ENCODE measurements at regions not wholly inside any gene's neighbourhood (a gene's known extent, or its start where the extent isn't known, plus 50 kb on each side); places are given as distances from the start of the nearest gene placed in this dataset.

GRCh38 chr2:234334756-234335155 lies 162.1 kb downstream of the ARL4C start:
- no peak for DNase-seq

DNA sequence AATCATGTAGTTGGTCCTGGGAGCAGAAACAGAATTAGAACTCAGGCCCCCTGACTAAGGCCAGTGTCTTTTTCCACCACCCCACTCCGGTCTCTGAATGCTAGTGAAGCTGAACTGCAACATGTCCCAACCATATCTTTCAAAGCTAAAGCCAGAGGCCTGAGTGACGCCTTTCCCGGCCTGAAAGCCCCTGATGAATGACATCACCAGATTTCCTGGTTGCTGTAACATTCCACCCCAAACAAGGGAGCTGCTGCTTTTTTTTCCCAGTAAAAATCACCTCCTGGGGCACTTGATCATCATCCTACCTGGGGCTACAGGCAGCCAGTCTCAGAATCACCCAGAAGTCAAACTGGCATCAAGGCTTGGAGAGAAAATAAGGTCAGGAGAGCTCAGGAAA lies 162.7 kb downstream of the ARL4C start:
- no peak for DNase-seq

GRCh38 chr2:234333168-234334130 lies 163.4 kb downstream of the ARL4C start:
- DNase-seq, result no peak

DNA sequence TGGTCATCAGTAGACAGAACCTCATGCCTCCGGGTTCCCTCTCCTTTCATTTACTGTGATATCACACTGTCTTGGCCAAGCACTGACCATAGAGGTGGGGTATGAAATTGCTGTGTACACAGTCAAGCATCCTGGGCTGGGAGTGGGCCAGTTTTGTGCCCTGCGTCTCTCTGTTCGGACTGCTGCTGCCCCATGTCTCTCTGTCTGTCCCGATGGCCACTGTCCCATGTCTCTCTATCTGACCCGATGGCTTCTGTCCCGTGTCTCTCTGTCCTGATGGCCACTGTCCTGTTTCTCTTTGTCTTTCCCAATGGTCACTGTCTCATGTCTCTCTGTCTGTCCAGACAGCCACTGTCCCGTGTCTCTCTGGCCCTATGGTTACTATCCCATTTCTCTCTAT lies 164.9 kb downstream of the ARL4C start:
- no peak for DNase-seq

GRCh38 chr2:234331566-234331965 lies 165.3 kb downstream of the ARL4C start:
- DNase-seq, result no peak

DNA sequence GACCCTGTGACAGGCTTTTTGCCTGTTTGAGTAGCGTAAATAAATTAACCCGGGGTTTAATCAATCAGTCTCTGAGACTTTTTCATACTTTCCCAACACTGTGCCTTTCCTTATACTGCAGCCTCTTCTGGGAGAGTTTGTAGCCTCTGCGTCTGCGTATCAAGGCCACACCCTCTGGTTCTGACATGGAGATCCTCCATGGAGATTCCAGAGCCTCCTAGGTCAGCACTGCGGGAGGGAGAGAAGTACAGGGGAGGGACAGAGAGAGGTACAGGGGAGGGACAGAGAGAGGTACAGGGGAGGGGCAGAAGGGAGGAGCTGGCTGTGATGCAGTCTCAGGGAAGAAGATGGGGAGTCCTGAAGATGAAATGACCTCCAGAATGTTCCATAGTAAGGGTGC lies 166.0 kb downstream of the ARL4C start:
- no peak for DNase-seq

DNA sequence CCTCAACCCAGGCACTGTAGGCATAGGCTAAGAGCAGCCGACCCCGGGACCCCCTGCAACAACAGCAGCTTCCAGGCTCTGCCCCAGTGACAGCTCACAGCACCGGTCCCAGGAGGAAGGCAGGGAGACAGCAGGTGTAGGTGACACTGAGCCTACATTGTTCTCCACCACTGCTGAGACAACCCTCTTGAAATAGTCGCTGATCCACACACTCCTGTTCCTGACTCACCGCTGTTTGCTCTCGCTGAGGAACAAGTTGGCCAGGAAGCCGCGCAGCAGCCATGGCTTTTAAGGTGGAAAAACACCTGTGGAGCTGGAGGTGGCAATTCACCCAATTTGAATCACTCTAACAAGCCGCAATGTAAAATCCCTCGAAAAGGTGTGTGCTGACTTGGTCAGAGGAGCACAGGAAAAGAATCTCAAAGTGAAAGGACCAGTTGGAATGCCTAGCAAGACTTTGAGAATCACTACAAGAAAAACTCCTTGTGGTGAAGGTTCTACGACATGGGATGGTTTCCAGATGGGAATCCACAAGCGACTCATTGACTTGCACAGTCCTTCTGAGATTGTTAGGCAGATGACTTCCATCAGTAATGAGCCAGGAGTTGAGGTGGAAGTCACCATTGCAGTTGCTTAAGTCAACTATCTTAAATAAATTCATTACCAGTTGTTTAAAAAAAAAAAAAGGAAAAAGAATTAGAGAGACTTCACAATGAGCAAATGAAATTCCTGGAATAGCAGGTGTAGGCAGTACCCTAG lies 167.5 kb downstream of the ARL4C start:
- DNase-seq, result no peak

DNA sequence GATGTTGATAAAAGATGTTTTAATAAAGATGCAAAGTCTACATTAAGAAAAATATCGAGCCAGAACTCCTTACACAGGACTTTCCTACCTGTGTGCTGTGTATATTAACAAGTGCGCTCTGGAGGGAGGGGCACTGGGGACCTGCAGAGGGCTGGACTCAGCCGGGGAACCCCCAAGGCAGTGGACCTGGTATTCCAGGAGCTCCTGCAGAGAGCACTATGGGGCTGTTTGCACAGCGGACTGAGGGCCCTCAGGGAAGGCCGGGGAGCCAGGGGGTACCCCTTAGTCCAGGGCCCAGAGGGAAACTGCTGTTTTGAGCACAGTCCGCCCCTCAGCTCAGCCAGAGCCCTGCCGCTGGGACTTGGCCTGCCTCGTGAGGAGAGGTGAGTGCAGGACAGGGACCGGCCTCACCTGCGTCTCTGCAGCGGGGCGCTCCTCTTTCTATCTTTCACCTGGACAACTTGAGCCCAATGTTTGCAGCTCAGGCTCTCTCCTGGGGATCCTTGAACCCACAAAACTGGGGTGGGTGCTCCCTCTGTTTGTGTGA lies 168.4 kb downstream of the ARL4C start:
- no peak for DNase-seq

DNA sequence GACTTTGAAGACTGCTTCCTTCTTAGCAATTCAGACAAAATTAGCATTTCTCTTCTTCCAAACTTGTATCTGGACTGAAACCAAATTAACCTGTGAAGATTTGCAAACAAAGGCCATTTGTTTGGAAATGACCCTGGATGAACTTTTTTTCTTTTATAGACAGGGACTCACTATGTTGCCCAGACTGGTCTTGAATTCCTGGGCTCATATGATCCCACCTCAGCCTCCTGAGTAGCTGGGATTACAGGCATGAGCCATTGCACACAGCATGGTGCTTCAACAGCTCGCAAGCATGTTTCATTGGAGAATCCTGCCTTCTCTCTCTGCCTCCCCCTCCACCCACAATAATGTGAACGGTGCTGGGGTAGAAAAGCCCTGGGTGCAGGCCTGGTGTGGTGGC lies 170.2 kb downstream of the ARL4C start:
- no peak for DNase-seq

DNA sequence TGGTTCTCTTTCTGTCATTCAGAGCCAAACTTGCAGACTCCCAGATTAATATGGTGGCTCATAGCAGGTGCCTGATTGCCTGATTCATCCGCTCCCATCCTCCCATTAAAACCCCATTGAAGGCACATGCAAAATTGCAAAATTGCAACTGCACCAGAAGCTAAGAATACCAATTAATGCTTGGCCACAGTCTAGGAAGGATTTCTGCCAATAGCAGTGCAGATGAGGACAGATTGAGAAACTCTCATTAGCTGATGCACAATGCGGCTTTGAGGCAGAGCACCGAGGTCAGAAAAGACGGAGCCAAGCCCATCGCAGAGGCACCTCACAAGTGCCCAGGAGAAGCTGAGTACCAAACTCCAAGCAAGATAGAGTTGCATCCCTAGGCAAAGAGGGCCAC lies 172.8 kb downstream of the ARL4C start:
- peak; percentile 65 for DNase-seq

DNA sequence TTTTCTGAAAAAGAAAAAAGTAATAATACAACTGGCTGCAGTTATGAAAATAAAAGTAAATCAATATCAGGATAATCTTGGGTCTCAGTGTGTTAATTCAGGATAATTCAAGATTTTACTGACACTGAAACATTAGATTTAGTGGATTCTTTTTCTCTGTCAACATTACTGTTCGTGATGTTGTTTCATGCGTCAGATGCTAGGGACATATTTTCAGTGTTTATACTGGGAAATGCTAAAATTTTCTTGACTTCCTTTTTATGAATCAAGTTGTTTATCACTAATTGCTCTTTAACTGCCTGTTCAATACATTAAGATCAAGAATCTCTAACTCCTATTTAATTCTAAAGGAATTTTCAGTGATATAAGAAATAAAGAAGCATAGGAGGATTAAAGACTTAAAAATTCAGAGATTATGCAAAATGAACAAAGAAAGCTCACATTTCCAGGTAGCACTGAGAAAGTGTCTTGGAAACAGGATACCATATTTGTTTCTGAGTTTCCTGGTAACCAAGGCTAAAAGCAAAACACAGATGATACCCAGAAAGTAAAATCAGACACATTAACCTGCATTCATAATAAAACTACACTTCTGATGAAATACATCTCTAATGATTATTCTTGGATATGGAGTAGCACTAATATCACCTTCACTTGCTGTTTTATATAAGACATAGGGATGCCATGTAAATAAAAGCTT lies 174.0 kb downstream of the ARL4C start:
- no peak for DNase-seq

GRCh38 chr2:234320066-234320465 lies 176.8 kb downstream of the ARL4C start:
- no peak for DNase-seq

DNA sequence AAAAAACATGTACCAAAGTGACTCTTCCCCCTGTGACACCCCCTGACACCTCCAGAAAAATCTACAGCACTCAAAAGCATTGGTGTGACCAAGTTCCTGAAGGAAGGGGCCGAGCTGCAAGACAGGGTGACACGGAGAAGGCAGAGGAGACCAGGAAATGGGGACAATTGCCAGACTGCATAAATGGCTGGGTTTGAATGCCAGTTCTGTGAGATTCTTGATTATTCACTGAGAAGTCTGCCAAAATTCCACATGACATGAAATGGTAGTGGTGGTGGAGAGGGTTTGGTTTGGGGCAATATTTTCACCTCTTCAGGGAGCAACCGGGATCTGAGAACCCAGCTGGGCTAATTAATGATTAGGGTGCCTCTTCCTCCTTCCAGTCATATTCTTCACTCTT lies 178.5 kb downstream of the ARL4C start:
- no peak for DNase-seq

GRCh38 chr2:234313558-234313957 lies 183.3 kb downstream of the ARL4C start:
- no peak for DNase-seq

- DNase-seq, result no peak
These were observed 186.7 kb downstream of the ARL4C start for GRCh38 chr2:234310166-234310565.

DNA sequence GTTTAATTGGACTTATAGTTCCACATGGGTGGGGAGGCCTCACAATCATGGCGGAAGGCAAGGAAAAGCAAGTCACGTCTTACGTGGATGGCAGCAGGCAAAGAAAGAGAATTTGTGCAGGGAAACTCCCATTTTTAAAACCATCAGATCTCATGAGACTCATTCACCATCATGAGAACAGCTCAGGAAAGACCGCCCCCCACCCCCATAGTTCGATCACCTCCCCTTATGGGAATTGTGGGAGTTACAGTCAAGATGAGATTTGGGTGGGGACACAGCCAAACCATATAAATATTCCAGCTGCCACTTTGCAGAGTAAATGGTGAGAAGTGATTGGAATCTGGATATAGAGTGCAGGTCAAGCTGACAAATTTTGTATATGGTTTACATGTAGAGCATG lies 187.4 kb downstream of the ARL4C start:
- DNase-seq, result no peak

GRCh38 chr2:234308813-234309195 lies 188.1 kb downstream of the ARL4C start:
- peak; percentile 17 for DNase-seq

DNA sequence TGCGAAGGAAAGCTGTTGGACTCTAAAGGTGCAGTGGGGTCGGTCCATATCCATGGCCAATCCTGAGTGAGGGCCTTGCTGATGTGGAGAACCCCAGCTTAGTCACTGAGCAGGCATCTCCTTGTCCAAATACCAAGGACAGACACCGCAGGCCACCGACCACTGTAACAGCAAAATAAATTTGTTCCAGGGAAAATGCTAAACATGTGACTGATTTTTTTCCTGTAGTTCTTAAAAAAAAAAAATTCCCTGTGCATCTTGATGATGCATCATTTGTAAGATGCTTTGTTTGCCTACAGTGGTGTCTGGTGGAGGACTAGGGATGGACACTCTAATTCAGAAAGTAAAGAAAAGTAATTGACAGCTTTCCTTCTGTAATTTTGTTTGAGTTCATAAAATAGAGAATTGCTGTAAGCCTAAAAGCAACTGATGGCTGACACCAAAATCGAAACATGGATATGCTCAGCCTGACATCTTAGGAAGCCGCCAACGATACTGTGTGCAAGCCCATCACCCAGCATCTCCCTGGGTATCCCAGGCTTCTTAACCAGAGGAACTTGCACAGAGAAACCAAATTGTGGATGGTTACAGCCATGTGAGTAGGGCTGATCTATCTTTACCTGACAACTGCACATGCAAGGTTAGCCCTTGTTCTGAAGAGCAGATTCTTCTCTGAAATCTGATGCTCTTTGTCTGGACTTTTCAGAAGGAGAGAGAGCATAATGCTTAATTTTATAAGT lies 188.6 kb downstream of the ARL4C start:
- DNase-seq, result no peak

- DNase-seq, result no peak
These were observed 189.4 kb downstream of the ARL4C start for GRCh38 chr2:234307322-234307961.

DNA sequence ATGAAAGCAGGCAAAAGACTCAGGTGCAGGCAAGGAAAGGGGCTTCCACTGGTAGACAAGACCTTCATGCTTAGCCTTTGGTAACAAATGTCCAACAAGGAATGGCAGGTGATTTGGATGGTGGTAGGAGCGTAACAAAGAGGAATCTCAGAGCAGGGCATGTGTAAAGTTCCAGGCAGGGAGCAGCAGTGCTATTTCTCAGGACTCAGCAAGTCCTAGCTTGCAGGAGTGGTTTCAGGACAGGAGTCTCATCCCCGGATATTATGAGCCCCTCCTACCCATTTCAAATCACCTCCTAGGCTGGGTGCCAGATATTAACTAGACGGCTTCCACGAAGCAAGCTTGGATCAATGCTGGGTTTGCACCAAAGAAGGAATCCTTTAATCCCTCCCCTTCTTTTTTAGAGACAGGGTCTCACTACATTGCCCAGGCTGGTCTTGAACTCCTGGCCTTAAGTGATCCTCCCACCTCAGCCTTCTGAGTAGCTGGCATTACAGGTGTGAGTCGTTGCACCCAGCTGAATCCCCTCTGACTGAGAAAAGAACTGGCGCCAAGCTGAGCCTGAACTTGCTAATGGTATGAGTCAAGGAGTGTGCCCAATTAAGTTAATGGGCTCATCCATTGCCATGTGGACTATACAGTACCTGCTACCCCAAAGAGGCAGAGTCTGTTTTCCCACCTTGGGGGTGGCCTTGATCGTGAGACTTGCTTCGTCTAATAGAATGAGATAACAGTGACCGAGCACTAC lies 190.3 kb downstream of the ARL4C start:
- no peak for DNase-seq

DNA sequence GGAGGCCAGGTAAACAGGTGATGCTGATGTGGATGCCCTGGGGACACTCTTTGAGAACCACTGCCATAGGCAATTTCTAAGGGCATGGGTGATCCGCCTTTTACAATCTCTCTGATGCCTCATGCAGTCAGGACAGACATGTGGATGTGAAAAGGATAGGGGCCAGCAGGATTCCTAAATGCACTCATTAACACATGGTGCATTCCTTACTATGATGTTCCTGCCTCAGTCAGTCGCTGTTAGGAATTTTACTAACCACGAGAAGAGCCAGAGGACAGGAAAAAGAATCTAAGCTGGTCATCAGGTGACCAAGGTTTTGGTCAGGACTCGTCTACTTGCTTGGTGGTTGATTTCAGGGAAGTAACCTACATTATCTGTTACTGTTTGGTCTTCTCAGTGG lies 191.0 kb downstream of the ARL4C start:
- DNase-seq, result no peak

All from midbrain (tissue), 1 donor.